HCT116 (cell line): ENCODE measurements at regions not wholly inside any gene's neighbourhood (a gene's known extent, or its start where the extent isn't known, plus 50 kb on each side); places are given as distances from the start of the nearest gene placed in this dataset.

Experiments used
- ATAC-seq: fragments of 200-7000 bp; cut with Tn5 transposase; 2 replicates; pipeline ENCODE4 v1.9.1; 2020; ENCODE audit warnings: mild to moderate bottlenecking, moderate library complexity
- BruUV-seq: library from RNA; stranded (reverse); fragments of 400-500 nt; replicated peaks from 2 replicates; lab custom pipeline; 2021; lab: Mats Ljungman, UMichigan
- CTCF ChIA-PET: fragments of 300-600 bp; sonication (Branson Sonifier 250); formaldehyde crosslinking; loops from one replicate; lab custom pipeline; 2021; ENCODE audit warnings: antibody characterized with exemption; lab: Charles Lee
- POLR2A ChIA-PET: fragments of 300-600, 350-600 bp; sonication (Branson Sonifier 250); formaldehyde crosslinking; loops from one replicate; lab custom pipeline; 2021; ENCODE audit warnings: antibody characterized with exemption; lab: Charles Lee
- RAD21 ChIA-PET, 2 experiments: fragments of 300-600 bp; sonication (Branson Sonifier 250); formaldehyde crosslinking; loops; one replicate each; lab custom pipeline; 2023; ENCODE audit warnings: low total read pairs in 2 of 2; ENCODE audit not compliant: uncharacterized antibody in 2 of 2, unreplicated experiment in 2 of 2, low non-redundant PET in 1 of 2; lab: Charles Lee
- DNase-seq: peaks from one replicate; pipeline ENCODE4 v3.0.0-alpha.2; 2010; ENCODE audit warnings: low read depth, low spot score
- H2AFZ ChIP-seq: fragments of 200-600 bp; shearing (Covaris generic), sonication (generic); 2 replicates; pipeline ENCODE4 v1.6.1; 2017; ENCODE audit warnings: low read depth, mixed run types, mixed read lengths, antibody characterized with exemption, low read length; ENCODE audit not compliant: poor library complexity, severe bottlenecking
- H3K27ac ChIP-seq: 2 replicates; pipeline ENCODE4 v1.5.1; 2012; ENCODE audit warnings: low read depth, low read length
- H3K27me3 ChIP-seq: fragments of 200-600 bp; sonication (generic); 2 replicates; pipeline ENCODE4 v1.6.1; 2016; ENCODE audit warnings: mixed run types, low read length, mixed read lengths; ENCODE audit not compliant: insufficient read depth
- H3K36me3 ChIP-seq, 2 experiments: fragments of 200-500 bp in 1 of 2; fragments of 200-600 bp in 1 of 2; sonication (Bioruptor generic) in 1 of 2; sonication (generic) in 1 of 2; 2 replicates each; pipeline versions ENCODE4 v1.5.1 to v1.6.1; 2014 to 2016; ENCODE audit warnings: low read length in 2 of 2, inconsistent platforms in 1 of 2, mixed read lengths in 1 of 2, mixed run types in 1 of 2; ENCODE audit not compliant: insufficient read depth in 2 of 2, control insufficient read depth in 1 of 2
- H3K4me1 ChIP-seq, 2 experiments: fragments of 200-600 bp in 1 of 2; sonication (generic) in 1 of 2; 2 replicates each; pipeline versions ENCODE4 v1.5.1 to v1.6.1; 2012 to 2017; ENCODE audit warnings: low read length in 2 of 2, inconsistent platforms in 1 of 2, mild to moderate bottlenecking in 1 of 2, mixed read lengths in 1 of 2, mixed run types in 1 of 2, moderate library complexity in 1 of 2; ENCODE audit not compliant: insufficient read depth in 2 of 2, control insufficient read depth in 1 of 2
- H3K4me2 ChIP-seq: fragments of 200-600 bp; sonication (generic); 2 replicates; pipeline ENCODE4 v1.6.1; 2017; ENCODE audit warnings: mixed run types, low read length, mixed read lengths
- H3K4me3 ChIP-seq, 2 experiments: fragments of 200-600 bp in 1 of 2; sonication (generic) in 1 of 2; replicated peaks in 1 of 2; 2 replicates each; pipeline ENCODE4 v1.5.1; 2011 to 2016; ENCODE audit warnings: low read length in 2 of 2, control low read depth in 1 of 2, low read depth in 1 of 2, mild to moderate bottlenecking in 1 of 2, mixed read lengths in 1 of 2, mixed run types in 1 of 2
- H3K79me2 ChIP-seq: fragments of 200-600 bp; sonication (generic); 2 replicates; pipeline ENCODE4 v1.6.1; 2017; ENCODE audit warnings: mild to moderate bottlenecking, mixed run types, low read length, moderate library complexity, mixed read lengths; ENCODE audit not compliant: insufficient read depth
- H3K9ac ChIP-seq: fragments of 200-600 bp; sonication (generic); 2 replicates; pipeline ENCODE4 v1.6.1; 2016; ENCODE audit warnings: low read length, mixed read lengths
- H3K9me2 ChIP-seq: fragments of 200-600 bp; sonication (generic), shearing (Covaris generic); 2 replicates; pipeline ENCODE4 v1.6.1; 2017; ENCODE audit warnings: mixed run types, mild to moderate bottlenecking, moderate library complexity; ENCODE audit not compliant: insufficient read depth
- H3K9me3 ChIP-seq, 2 experiments: fragments of 200-500 bp in 1 of 2; fragments of 200-600 bp in 1 of 2; sonication (Bioruptor generic) in 1 of 2; sonication (generic) in 1 of 2; 2 replicates each; pipeline ENCODE4 v1.6.1; 2014 to 2017; ENCODE audit warnings: low read length in 2 of 2, mixed read lengths in 2 of 2, inconsistent platforms in 1 of 2, low read depth in 1 of 2, mild to moderate bottlenecking in 1 of 2, mixed run types in 1 of 2, moderate library complexity in 1 of 2; ENCODE audit not compliant: control insufficient read depth in 1 of 2, insufficient read depth in 1 of 2
- H4K20me1 ChIP-seq: fragments of 200-600 bp; sonication (generic), shearing (Covaris generic); 2 replicates; pipeline ENCODE4 v1.6.1; 2017; ENCODE audit warnings: mixed run types, mild to moderate bottlenecking, moderate library complexity; ENCODE audit not compliant: insufficient read depth
- ATF3 ChIP-seq: IDR thresholded peaks from 2 replicates; pipeline ENCODE4 v1.6.1; 2012
- CBX3 ChIP-seq: IDR thresholded peaks from 2 replicates; pipeline ENCODE4 v1.6.1; 2012; ENCODE audit warnings: low read depth
- CEBPB ChIP-seq: IDR thresholded peaks from 2 replicates; pipeline ENCODE4 v1.6.1; 2012; ENCODE audit warnings: low read depth
- EGR1 ChIP-seq: IDR thresholded peaks from 2 replicates; pipeline ENCODE4 v1.6.1; 2012; ENCODE audit warnings: low read depth
- ELF1 ChIP-seq: IDR thresholded peaks from 2 replicates; pipeline ENCODE4 v1.6.1; 2012; ENCODE audit warnings: low read depth, borderline replicate concordance
- EZH2 ChIP-seq: fragments of 200-600 bp; sonication (generic); IDR thresholded peaks from 2 replicates; pipeline ENCODE4 v1.6.1; 2017; ENCODE audit warnings: antibody characterized with exemption, mixed run types
- EZH2phosphoT487 ChIP-seq: fragments of 200-600 bp; IDR thresholded peaks from 2 replicates; pipeline ENCODE4 v1.6.1; 2018; ENCODE audit warnings: antibody characterized with exemption, borderline replicate concordance
- FOSL1 ChIP-seq: IDR thresholded peaks from 2 replicates; pipeline ENCODE4 v1.6.1; 2012; ENCODE audit warnings: low read depth
- POLR2A ChIP-seq: IDR thresholded peaks from 2 replicates; pipeline ENCODE4 v1.7.0; 2011; ENCODE audit warnings: borderline replicate concordance; ENCODE audit not compliant: insufficient read depth, insufficient read length; ENCODE audit errors: extremely low read depth
- POLR2AphosphoS5 ChIP-seq: IDR thresholded peaks from 2 replicates; pipeline ENCODE4 v1.6.1; 2011; ENCODE audit warnings: mild to moderate bottlenecking, low read depth, low read length, moderate library complexity
- RAD21 ChIP-seq: IDR thresholded peaks from 2 replicates; pipeline ENCODE4 v1.6.1; 2012; ENCODE audit warnings: low read depth, mild to moderate bottlenecking
- REST ChIP-seq: IDR thresholded peaks from 2 replicates; pipeline ENCODE4 v1.6.1; 2012; ENCODE audit warnings: low read depth
- SIN3A ChIP-seq: IDR thresholded peaks from 2 replicates; pipeline ENCODE4 v1.6.1; 2012; ENCODE audit warnings: low read depth
- SP1 ChIP-seq: IDR thresholded peaks from 2 replicates; pipeline ENCODE4 v1.6.1; 2012; ENCODE audit warnings: low read depth
- SRF ChIP-seq: IDR thresholded peaks from 2 replicates; pipeline ENCODE4 v1.6.1; 2012; ENCODE audit warnings: low read depth
- YY1 ChIP-seq: IDR thresholded peaks from 2 replicates; pipeline ENCODE4 v1.6.1; 2011; ENCODE audit warnings: low read length, low read depth, moderate library complexity, mild to moderate bottlenecking; ENCODE audit not compliant: insufficient replicate concordance; ENCODE audit errors: extremely low read depth
- ZFX ChIP-seq: fragments of 450-650 bp; IDR thresholded peaks from 2 replicates; pipeline ENCODE4 v1.6.1; 2017
- ZNF274 ChIP-seq: fragments of 200-500 bp; sonication (Bioruptor generic); IDR thresholded peaks from 2 replicates; pipeline ENCODE4 v1.6.1; 2014; ENCODE audit warnings: mild to moderate bottlenecking, low read depth, low read length, inconsistent platforms
- intact Hi-C: fragments of 100-400 bp; cut with micrococcal nuclease; formaldehyde crosslinking; loops from 2 replicates; pipeline ENCODE4 v1.10.0; 2022
- TF ChIP-seq, protein P1 (sequence below): IDR thresholded peaks from 2 replicates; pipeline ENCODE4 v1.6.1; 2012
- TF ChIP-seq, protein P2 (sequence below): IDR thresholded peaks from 2 replicates; pipeline ENCODE4 v1.6.1; 2011; ENCODE audit warnings: mild to moderate bottlenecking, low read length, moderate library complexity; ENCODE audit not compliant: insufficient replicate concordance; ENCODE audit errors: extremely low read depth

DNA sequence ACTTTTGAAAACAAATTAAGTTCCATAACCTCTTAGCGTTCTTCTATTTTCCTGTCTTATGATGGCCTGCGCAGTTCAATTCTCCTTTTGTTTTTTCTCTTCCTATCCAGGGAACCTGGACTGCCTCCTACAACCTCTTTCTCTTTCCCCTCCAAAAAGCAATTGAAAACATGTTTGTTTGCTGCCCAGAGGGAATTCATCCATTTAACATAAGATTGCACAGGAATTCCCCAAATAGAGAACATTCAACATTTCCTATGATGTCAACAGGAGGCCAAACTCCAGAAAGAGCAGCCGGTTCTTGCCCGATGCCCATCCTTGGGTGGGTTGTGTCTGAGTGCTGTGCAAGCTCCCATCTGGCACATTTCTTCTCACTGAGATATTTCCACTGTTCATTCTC, 94.2 kb upstream of the NRP1 start:
- Histone ChIP-seq H3K79me2 (no peaks in the 10 kb centered on the region), H3K4me1 (no peaks in the 10 kb centered on the region), H3K4me2 (no peak overlapping the region), H3K9ac (no peak overlapping the region), H4K20me1 (no peaks in the 10 kb centered on the region), H3K4me3 (no peak overlapping the region), H3K36me3 (no peaks in the 10 kb centered on the region), H3K9me2 (no peaks in the 10 kb centered on the region), H3K27ac (no peak overlapping the region)
- ChIA-PET CTCF (no interaction called here), POLR2A (no interaction called here)
- no TSS peak for BruUV-seq
- TF ChIP-seq FOSL1 (no peak), YY1 (no peak), POLR2AphosphoS5 (no peak), EZH2 (no peak), EGR1 (no peak), SIN3A (no peak), ELF1 (no peak), REST (no peak), SRF (no peak), RAD21 (no peak), ATF3 (no peak), POLR2A (no peak), CEBPB (no peak), CBX3 (no peak), SP1 (no peak), ZNF274 (no peak), EZH2phosphoT487 (no peak), ZFX (no peak)
- TF ChIP-seq, protein P1, sequence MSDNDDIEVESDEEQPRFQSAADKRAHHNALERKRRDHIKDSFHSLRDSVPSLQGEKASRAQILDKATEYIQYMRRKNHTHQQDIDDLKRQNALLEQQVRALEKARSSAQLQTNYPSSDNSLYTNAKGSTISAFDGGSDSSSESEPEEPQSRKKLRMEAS, result no peak
- TF ChIP-seq, protein P2, sequence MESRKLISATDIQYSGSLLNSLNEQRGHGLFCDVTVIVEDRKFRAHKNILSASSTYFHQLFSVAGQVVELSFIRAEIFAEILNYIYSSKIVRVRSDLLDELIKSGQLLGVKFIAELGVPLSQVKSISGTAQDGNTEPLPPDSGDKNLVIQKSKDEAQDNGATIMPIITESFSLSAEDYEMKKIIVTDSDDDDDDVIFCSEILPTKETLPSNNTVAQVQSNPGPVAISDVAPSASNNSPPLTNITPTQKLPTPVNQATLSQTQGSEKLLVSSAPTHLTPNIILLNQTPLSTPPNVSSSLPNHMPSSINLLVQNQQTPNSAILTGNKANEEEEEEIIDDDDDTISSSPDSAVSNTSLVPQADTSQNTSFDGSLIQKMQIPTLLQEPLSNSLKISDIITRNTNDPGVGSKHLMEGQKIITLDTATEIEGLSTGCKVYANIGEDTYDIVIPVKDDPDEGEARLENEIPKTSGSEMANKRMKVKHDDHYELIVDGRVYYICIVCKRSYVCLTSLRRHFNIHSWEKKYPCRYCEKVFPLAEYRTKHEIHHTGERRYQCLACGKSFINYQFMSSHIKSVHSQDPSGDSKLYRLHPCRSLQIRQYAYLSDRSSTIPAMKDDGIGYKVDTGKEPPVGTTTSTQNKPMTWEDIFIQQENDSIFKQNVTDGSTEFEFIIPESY, result no peak
- TF ChIP-seq, all 23 proteins: peak for 0
- Histone ChIP-seq H2AFZ (no peak overlapping the region), H3K27me3 (no peaks in the 10 kb centered on the region), H3K9me3 (no peaks in the 10 kb centered on the region)
- intact Hi-C loops, result no loop called here
- ATAC-seq (no peak), DNase-seq (no peak)
- RAD21 ChIA-PET, result no interaction called here
